ENCODE measurements at regions not wholly inside any gene's neighbourhood (a gene's known extent, or its start where the extent isn't known, plus 50 kb on each side); places are given as distances from the start of the nearest gene placed in this dataset.

DNA sequence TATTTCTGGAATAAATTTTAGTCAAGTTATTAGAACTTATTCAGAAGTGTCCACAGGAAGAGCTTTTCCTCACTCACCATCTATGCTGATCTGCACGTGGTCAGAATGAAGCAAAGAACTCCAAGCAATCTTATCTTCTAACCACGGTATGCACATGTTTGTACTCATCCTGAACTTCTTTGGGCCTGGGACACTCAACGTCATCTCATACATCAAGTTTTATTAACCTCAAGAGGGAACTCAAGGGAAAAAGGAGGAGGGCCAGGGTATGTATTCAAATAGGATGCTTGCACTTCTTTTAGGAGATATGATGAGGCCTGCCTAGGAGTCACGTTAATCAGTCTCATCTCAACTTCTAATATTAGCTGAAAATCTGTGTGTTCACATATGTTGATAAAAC is 142.5 kb downstream of the C1orf94 start:
- no peak overlapping the region for H3K4me3 ChIP-seq (ENCODE audit: low read length)
- no peaks in the 10 kb centered on the region for H3K27me3 ChIP-seq (ENCODE audit: low read length)
- ChIA-PET POLR2A (ENCODE audit: unreplicated experiment) (no interaction called here), CTCF (no interaction called here)
- H3K9me2 ChIP-seq (replicated peaks; ENCODE audit: low read length) = no peaks in the 10 kb centered on the region
- no peaks in the 10 kb centered on the region for H3K4me1 ChIP-seq (ENCODE audit: insufficient read depth, low read length)
- ATAC-seq (no peak), DNase-seq (no peak)
- no peaks in the 10 kb centered on the region for H3K36me3 ChIP-seq (ENCODE audit: low read depth, low read length)
- H2AFZ ChIP-seq (ENCODE audit: low read length) = no peak overlapping the region
- H4K20me1 ChIP-seq (ENCODE audit: low read length) = no peaks in the 10 kb centered on the region
- no peak overlapping the region for H3K4me2 ChIP-seq (ENCODE audit: low read length)
- TF ChIP-seq EZH2phosphoT487 (IDR thresholded peaks at IDR 0.05; ENCODE audit: borderline replicate concordance, low read length) = no peak
- TF ChIP-seq CTCF (conservative IDR thresholded peaks at IDR 0.05; ENCODE audit: low read depth, low read length) = no peak
- H3K9me3 ChIP-seq (ENCODE audit: low read length) = peaks cover 15% of the 10 kb centered on the region; the same call in 1 of the 2 replicates
- H3K27ac ChIP-seq (ENCODE audit: low read length) = no peak overlapping the region
- intact Hi-C loops (cut with micrococcal nuclease) = no loop called here
- no TSS peak for BruUV-seq (replicated peaks)
- no peaks in the 10 kb centered on the region for H3K79me2 ChIP-seq (ENCODE audit: low read length)
- H3K9ac ChIP-seq (ENCODE audit: low read length) = no peak overlapping the region
- no peaks in the 10 kb centered on the region for H3F3A ChIP-seq (ENCODE audit: low read length, unreplicated experiment)

GRCh38 chr1:34320053-34320669 is 143.5 kb downstream of the C1orf94 start:
- H3K79me2 ChIP-seq (ENCODE audit: low read length) = no peaks in the 10 kb centered on the region
- H3K9me2 ChIP-seq (replicated peaks; ENCODE audit: low read length) = no peaks in the 10 kb centered on the region
- no peak overlapping the region for H3K9ac ChIP-seq (ENCODE audit: low read length)
- no peak overlapping the region for H3K4me2 ChIP-seq (ENCODE audit: low read length)
- no peaks in the 10 kb centered on the region for H3K4me1 ChIP-seq (ENCODE audit: insufficient read depth, low read length)
- no peaks in the 10 kb centered on the region for H3K27me3 ChIP-seq (ENCODE audit: low read length)
- H4K20me1 ChIP-seq (ENCODE audit: low read length) = no peaks in the 10 kb centered on the region
- no peak overlapping the region for H3K27ac ChIP-seq (ENCODE audit: low read length)
- intact Hi-C loops (cut with micrococcal nuclease) = no loop called here
- no peaks in the 10 kb centered on the region for H3K36me3 ChIP-seq (ENCODE audit: low read depth, low read length)
- no TSS peak for BruUV-seq (replicated peaks)
- DNase-seq (peak; percentile 1), ATAC-seq (no peak)
- peaks cover 15% of the 10 kb centered on the region; the same call in 1 of the 2 replicates for H3K9me3 ChIP-seq (ENCODE audit: low read length)
- TF ChIP-seq CTCF (conservative IDR thresholded peaks at IDR 0.05; ENCODE audit: low read depth, low read length) = no peak
- TF ChIP-seq EZH2phosphoT487 (IDR thresholded peaks at IDR 0.05; ENCODE audit: borderline replicate concordance, low read length) = no peak
- TF ChIP-seq EZH2 (IDR thresholded peaks at IDR 0.05; ENCODE audit: low read length, unreplicated experiment) = no peak
- H3F3A ChIP-seq (ENCODE audit: low read length, unreplicated experiment) = no peaks in the 10 kb centered on the region
- no peak overlapping the region for H2AFZ ChIP-seq (ENCODE audit: low read length)
- CTCF ChIA-PET = no interaction called here
- H3K4me3 ChIP-seq (ENCODE audit: low read length) = no peak overlapping the region
- POLR2A ChIA-PET (ENCODE audit: unreplicated experiment) = no interaction called here

DNA sequence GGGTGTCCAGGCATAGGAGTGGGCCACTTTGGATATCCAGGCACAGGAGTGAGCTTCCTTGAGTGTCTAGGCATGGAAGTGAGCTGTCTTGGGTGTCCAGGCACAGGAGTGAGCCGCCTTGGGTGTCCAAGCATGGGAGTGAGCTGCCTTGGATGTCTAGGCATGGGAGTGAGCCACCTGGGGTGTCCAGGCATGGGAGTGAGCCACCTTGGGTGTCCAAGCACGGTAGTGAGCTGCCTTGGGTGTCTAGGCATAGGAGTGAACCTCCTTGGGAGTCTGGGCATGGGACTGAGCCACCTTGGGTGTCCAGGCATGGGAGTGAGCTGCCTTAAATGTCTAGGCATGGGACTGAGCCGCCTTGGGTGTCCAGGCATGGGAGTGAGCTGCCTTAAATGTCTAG is 146.3 kb downstream of the C1orf94 start:
- H3K4me3 ChIP-seq (ENCODE audit: low read length) = no peak overlapping the region
- no peak overlapping the region for H3K9ac ChIP-seq (ENCODE audit: low read length)
- ChIA-PET POLR2A (ENCODE audit: unreplicated experiment) (no interaction called here), CTCF (no interaction called here)
- H4K20me1 ChIP-seq (ENCODE audit: low read length) = no peaks in the 10 kb centered on the region
- peaks cover 5% of the 10 kb centered on the region; the same call in 1 of the 2 replicates for H3K27me3 ChIP-seq (ENCODE audit: low read length)
- no peak overlapping the region for H2AFZ ChIP-seq (ENCODE audit: low read length)
- no peaks in the 10 kb centered on the region for H3K79me2 ChIP-seq (ENCODE audit: low read length)
- H3K9me2 ChIP-seq (replicated peaks; ENCODE audit: low read length) = no peaks in the 10 kb centered on the region
- intact Hi-C loops (cut with micrococcal nuclease) = no loop called here
- no TSS peak for BruUV-seq (replicated peaks)
- DNase-seq = no peak
- no peaks in the 10 kb centered on the region for H3F3A ChIP-seq (ENCODE audit: low read length, unreplicated experiment)
- peaks cover 6% of the 10 kb centered on the region; the same call in 1 of the 2 replicates for H3K9me3 ChIP-seq (ENCODE audit: low read length)
- no peak for ATAC-seq
- no peaks in the 10 kb centered on the region for H3K4me1 ChIP-seq (ENCODE audit: insufficient read depth, low read length)
- no peaks in the 10 kb centered on the region for H3K36me3 ChIP-seq (ENCODE audit: low read depth, low read length)
- no peak overlapping the region for H3K27ac ChIP-seq (ENCODE audit: low read length)
- no peak overlapping the region for H3K4me2 ChIP-seq (ENCODE audit: low read length)
- no peak for TF ChIP-seq CTCF (conservative IDR thresholded peaks at IDR 0.05; ENCODE audit: low read depth, low read length)
- TF ChIP-seq EZH2phosphoT487 (IDR thresholded peaks at IDR 0.05; ENCODE audit: borderline replicate concordance, low read length) = no peak
- TF ChIP-seq EZH2 (IDR thresholded peaks at IDR 0.05; ENCODE audit: low read length, unreplicated experiment) = no peak
